ENCODE measurements at regions not wholly inside any gene's neighbourhood (a gene's known extent, or its start where the extent isn't known, plus 50 kb on each side); places are given as distances from the start of the nearest gene placed in this dataset.

- intact Hi-C loops (cut with DNase I): no loop called here
These were observed 166.2 kb downstream of the FTCDNL1 start for GRCh38 chr2:199684832-199685231.

DNA sequence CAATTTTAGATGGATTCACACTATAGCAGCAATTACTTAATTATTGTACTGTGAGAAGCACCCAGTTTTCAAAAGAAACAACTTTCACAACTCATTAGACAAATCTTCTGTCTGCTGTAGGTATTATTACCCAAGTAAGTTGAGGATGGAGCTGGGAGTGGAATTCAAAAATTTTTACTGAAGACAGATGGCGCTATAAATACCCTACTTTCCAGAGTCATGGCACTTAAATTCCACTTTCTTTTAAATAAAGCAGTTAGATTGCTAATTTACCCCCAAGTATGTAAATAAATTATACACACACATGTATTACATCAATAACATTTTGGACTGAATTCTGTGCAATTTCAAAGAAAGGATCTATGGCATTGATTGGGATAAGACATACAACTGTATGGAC, 166.8 kb downstream of the FTCDNL1 start:
- no peaks in the 10 kb centered on the region for H3K4me1 ChIP-seq
- no peaks in the 10 kb centered on the region for H3K27me3 ChIP-seq
- no peak overlapping the region for H3K4me3 ChIP-seq
- no peak overlapping the region for H3K27ac ChIP-seq
- H3K9me3 ChIP-seq: no peaks in the 10 kb centered on the region
- no peaks in the 10 kb centered on the region for H3K36me3 ChIP-seq
- no peak for DNase-seq
- 83 to 91% methylated on average over 1 of the region's 1 CpG for WGBS, 2 donors
- intact Hi-C loops (cut with DNase I): no loop called here
- no peak for TF ChIP-seq CTCF (IDR thresholded peaks at IDR 0.05)
- no peak for TF ChIP-seq POLR2A (IDR thresholded peaks at IDR 0.05)

More at GRCh38 chr2:199684832-199685231, 166.2 kb downstream of the FTCDNL1 start:
- WGBS, 2 donors: 38 to 69% methylated on average over 2 of the region's 2 CpGs
- Histone ChIP-seq H3K36me3 (no peaks in the 10 kb centered on the region), H3K27ac (no peak overlapping the region), H3K9me3 (no peaks in the 10 kb centered on the region), H3K27me3 (no peaks in the 10 kb centered on the region), H3K4me3 (no peak overlapping the region), H3K4me1 (no peaks in the 10 kb centered on the region)
- TF ChIP-seq POLR2A (IDR thresholded peaks at IDR 0.05): no peak
- no peak for TF ChIP-seq CTCF (IDR thresholded peaks at IDR 0.05)
- no peak for DNase-seq

DNA sequence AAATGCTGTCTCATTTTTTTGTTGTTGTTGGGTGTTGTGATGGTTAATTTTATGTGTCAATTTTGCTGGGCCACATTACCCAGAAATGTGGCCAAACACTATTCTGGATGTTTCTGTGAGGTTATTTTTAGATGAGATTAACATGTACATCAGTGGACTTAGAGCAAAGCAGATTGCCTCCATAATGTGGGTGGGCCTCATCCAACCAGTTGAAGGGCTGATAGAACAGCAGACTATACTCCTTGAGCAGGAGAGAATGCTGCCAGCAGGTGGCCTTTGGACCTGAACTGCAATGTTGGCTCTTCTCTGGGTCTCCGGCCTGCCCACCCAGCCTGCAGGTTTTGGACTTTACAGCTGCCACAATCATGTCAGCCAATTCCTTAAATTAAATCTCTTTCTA, 169.0 kb downstream of the FTCDNL1 start:
- Histone ChIP-seq H3K27me3 (no peaks in the 10 kb centered on the region), H3K36me3 (no peaks in the 10 kb centered on the region), H3K9me3 (no peaks in the 10 kb centered on the region), H3K27ac (no peak overlapping the region), H3K4me1 (no peaks in the 10 kb centered on the region), H3K4me3 (no peak overlapping the region)
- WGBS, 2 donors: 60 to 83% methylated on average over 1 of the region's 1 CpG
- intact Hi-C loops (cut with DNase I): no loop called here
- DNase-seq: no peak
- TF ChIP-seq CTCF (IDR thresholded peaks at IDR 0.05) (no peak), POLR2A (IDR thresholded peaks at IDR 0.05) (no peak)

- intact Hi-C loops (cut with DNase I): no loop called here
- Histone ChIP-seq H3K4me1 (no peaks in the 10 kb centered on the region), H3K9me3 (no peaks in the 10 kb centered on the region), H3K27ac (no peak overlapping the region), H3K36me3 (no peaks in the 10 kb centered on the region), H3K27me3 (no peaks in the 10 kb centered on the region), H3K4me3 (no peak overlapping the region)
- TF ChIP-seq CTCF (IDR thresholded peaks at IDR 0.05) (no peak), POLR2A (IDR thresholded peaks at IDR 0.05) (no peak)
- WGBS, 2 donors: 91% methylated on average over 4 of the region's 4 CpGs
- no peak for DNase-seq
These were observed 170.5 kb downstream of the FTCDNL1 start for GRCh38 chr2:199680482-199680881.

GRCh38 chr2:199679883-199680282, 171.1 kb downstream of the FTCDNL1 start:
- TF ChIP-seq CTCF (IDR thresholded peaks at IDR 0.05) (no peak), POLR2A (IDR thresholded peaks at IDR 0.05) (no peak)
- 70 to 83% methylated on average over 1 of the region's 1 CpG for WGBS, 2 donors

More at GRCh38 chr2:199679883-199680282, 171.1 kb downstream of the FTCDNL1 start:
- Histone ChIP-seq H3K4me3 (no peak overlapping the region), H3K27ac (no peak overlapping the region), H3K27me3 (no peaks in the 10 kb centered on the region), H3K9me3 (no peaks in the 10 kb centered on the region), H3K4me1 (no peaks in the 10 kb centered on the region), H3K36me3 (no peaks in the 10 kb centered on the region)
- intact Hi-C loops (cut with DNase I): no loop called here
- DNase-seq: no peak

Measured in esophagus squamous epithelium (tissue), 5 donors.